Endodermal cell (in vitro differentiated cells): ENCODE measurements at regions not wholly inside any gene's neighbourhood (a gene's known extent, or its start where the extent isn't known, plus 50 kb on each side); places are given as distances from the start of the nearest gene placed in this dataset.

ENCODE experiments used
- DNase-seq: peaks from one replicate; pipeline ENCODE4 v3.0.0-alpha.2; 2017
- H3K27ac ChIP-seq: 2 replicates; pipeline ENCODE4 v1.5.1; 2013; ENCODE audit warnings: mild to moderate bottlenecking, low read depth, low read length, moderate library complexity
- H3K27me3 ChIP-seq: 2 replicates; pipeline ENCODE4 v1.6.1; 2013; ENCODE audit warnings: mild to moderate bottlenecking, low read length, moderate library complexity; ENCODE audit not compliant: insufficient read depth, control insufficient read depth, poor library complexity, severe bottlenecking
- H3K36me3 ChIP-seq: 2 replicates; pipeline ENCODE4 v1.7.0; 2013; ENCODE audit warnings: mild to moderate bottlenecking, low read length, moderate library complexity; ENCODE audit not compliant: control insufficient read depth, insufficient read depth
- H3K4me1 ChIP-seq: one replicate; pipeline ENCODE4 v1.7.0; 2013; ENCODE audit warnings: low read length; ENCODE audit not compliant: control insufficient read depth, insufficient read depth
- H3K4me3 ChIP-seq: 2 replicates; pipeline ENCODE4 v1.5.1; 2013; ENCODE audit warnings: mild to moderate bottlenecking, low read length, moderate library complexity
- H3K9ac ChIP-seq: 2 replicates; pipeline ENCODE4 v1.6.1; 2013; ENCODE audit warnings: mild to moderate bottlenecking, low read length, moderate library complexity; ENCODE audit not compliant: poor library complexity, severe bottlenecking; ENCODE audit errors: extremely low read depth
- H3K9me3 ChIP-seq: 2 replicates; pipeline ENCODE4 v1.6.1; 2013; ENCODE audit warnings: mild to moderate bottlenecking, low read length, moderate library complexity; ENCODE audit not compliant: control insufficient read depth
- H3K27ac Mint-ChIP-seq: 2 replicates; pipeline ENCODE4 v1.8.0; 2020; ENCODE audit warnings: mixed read lengths
- H3K27me3 Mint-ChIP-seq: 2 replicates; pipeline ENCODE4 v1.8.0; 2021; ENCODE audit warnings: mild to moderate bottlenecking, mixed read lengths; ENCODE audit not compliant: insufficient read depth
- H3K36me3 Mint-ChIP-seq: 2 replicates; pipeline ENCODE4 v1.8.0; 2020; ENCODE audit warnings: low read depth, mixed read lengths
- H3K4me1 Mint-ChIP-seq: 2 replicates; pipeline ENCODE4 v1.8.0; 2020; ENCODE audit warnings: mixed read lengths
- H3K4me3 Mint-ChIP-seq: 2 replicates; pipeline ENCODE4 v1.8.0; 2020; ENCODE audit warnings: mild to moderate bottlenecking, moderate library complexity, mixed read lengths
- H3K9me3 Mint-ChIP-seq: 2 replicates; pipeline ENCODE4 v1.8.0; 2020; ENCODE audit warnings: mild to moderate bottlenecking, mixed read lengths
- WGBS, 2 experiments: methylation state at CpG; one replicate each; pipeline versions ENCODE4 v1.1.5 to v1.1.7; 2013; ENCODE audit warnings: missing lambda C conversion rate in 2 of 2, mixed read lengths in 1 of 2; ENCODE audit not compliant: insufficient coverage in 1 of 2, insufficient read length in 1 of 2; 5-methylcytosine and 5-hydroxymethylcytosine counted together
- TF ChIP-seq, protein P1 (sequence below): fragments of 200-600 bp; sonication (generic); conservative IDR thresholded peaks from 2 replicates; pipeline ENCODE4 v1.5.0; 2021; ENCODE audit warnings: antibody characterized with exemption, mild to moderate bottlenecking

DNA sequence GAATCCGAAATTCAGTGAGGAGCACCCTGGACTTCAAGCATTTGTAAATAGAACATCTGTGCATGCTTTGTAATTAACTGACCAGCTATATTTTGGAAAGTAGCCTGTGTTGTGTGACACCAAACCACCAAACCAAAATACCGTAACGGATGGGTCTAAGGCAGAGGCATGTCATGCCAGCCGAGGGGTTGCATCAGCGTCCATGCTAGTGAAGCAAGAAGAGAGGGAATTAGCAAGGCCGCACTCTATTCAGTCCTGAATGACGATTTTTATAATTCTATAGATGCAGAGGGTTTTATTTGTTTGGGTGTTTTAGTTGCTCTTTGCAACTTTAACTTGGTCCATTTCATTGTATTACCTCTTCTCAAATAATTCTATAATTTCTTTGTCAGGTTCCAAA is 116.8 kb upstream of the SMYD2 start:
- Histone ChIP-seq H3K36me3 (no peaks in the 10 kb centered on the region), H3K4me1 (peaks cover 4% of the 10 kb centered on the region), H3K9me3 (no peaks in the 10 kb centered on the region), H3K9ac (no peak overlapping the region), H3K4me3 (no peak overlapping the region), H3K27me3 (peaks cover 28% of the 10 kb centered on the region), H3K27ac (no peak overlapping the region)
- peaks cover 31% of the 10 kb centered on the region for H3K27me3 Mint-ChIP-seq
- peaks cover 5% of the 10 kb centered on the region for H3K9me3 Mint-ChIP-seq
- no peak overlapping the region for H3K4me3 Mint-ChIP-seq
- DNase-seq = no peak
- no peak overlapping the region for H3K27ac Mint-ChIP-seq
- 89 to 93% methylated on average over 5 to 7 of the region's 7 CpGs for WGBS, 2 experiments
- H3K36me3 Mint-ChIP-seq = no peaks in the 10 kb centered on the region
- TF ChIP-seq, protein P1, sequence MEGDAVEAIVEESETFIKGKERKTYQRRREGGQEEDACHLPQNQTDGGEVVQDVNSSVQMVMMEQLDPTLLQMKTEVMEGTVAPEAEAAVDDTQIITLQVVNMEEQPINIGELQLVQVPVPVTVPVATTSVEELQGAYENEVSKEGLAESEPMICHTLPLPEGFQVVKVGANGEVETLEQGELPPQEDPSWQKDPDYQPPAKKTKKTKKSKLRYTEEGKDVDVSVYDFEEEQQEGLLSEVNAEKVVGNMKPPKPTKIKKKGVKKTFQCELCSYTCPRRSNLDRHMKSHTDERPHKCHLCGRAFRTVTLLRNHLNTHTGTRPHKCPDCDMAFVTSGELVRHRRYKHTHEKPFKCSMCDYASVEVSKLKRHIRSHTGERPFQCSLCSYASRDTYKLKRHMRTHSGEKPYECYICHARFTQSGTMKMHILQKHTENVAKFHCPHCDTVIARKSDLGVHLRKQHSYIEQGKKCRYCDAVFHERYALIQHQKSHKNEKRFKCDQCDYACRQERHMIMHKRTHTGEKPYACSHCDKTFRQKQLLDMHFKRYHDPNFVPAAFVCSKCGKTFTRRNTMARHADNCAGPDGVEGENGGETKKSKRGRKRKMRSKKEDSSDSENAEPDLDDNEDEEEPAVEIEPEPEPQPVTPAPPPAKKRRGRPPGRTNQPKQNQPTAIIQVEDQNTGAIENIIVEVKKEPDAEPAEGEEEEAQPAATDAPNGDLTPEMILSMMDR = no peak
- H3K4me1 Mint-ChIP-seq = peaks cover 42% of the 10 kb centered on the region

DNA sequence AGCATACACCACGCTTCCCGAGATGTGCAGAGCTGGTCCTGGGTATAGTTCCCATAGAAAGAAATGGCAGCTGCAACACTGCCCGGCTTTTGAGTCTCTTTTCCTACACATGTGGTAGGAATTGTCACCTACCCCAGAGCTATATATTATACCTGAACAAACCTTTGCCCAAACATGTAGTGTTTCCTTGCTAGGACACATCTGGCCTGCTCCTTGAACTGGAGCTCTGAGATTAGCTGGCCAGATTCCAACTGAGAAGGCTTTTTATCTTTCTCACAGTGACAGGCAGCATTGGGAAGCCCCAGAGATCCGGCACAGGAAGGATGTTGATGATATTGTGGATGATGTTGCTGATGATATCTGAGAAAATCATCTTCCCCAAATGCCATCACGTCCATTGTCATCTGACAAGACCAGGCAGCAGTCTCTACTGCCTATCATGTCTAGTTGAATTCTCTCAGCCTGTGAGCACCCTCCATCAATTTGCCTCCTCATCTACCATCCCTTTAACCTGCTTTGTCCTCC is 115.0 kb upstream of the SMYD2 start:
- TF ChIP-seq, protein P1 = no peak
- Histone ChIP-seq H3K4me3 (no peak overlapping the region), H3K9me3 (no peaks in the 10 kb centered on the region), H3K27me3 (peaks cover 38% of the 10 kb centered on the region), H3K9ac (no peak overlapping the region), H3K27ac (no peak overlapping the region), H3K36me3 (no peaks in the 10 kb centered on the region), H3K4me1 (peaks cover 4% of the 10 kb centered on the region)
- Mint-ChIP-seq H3K27me3 (peaks cover 34% of the 10 kb centered on the region), H3K36me3 (no peaks in the 10 kb centered on the region), H3K9me3 (no peaks in the 10 kb centered on the region), H3K27ac (no peak overlapping the region), H3K4me3 (no peak overlapping the region), H3K4me1 (peaks cover 28% of the 10 kb centered on the region)
- DNase-seq = no peak
- 90 to 97% methylated on average over 5 of the region's 5 CpGs for WGBS, 2 experiments

DNA sequence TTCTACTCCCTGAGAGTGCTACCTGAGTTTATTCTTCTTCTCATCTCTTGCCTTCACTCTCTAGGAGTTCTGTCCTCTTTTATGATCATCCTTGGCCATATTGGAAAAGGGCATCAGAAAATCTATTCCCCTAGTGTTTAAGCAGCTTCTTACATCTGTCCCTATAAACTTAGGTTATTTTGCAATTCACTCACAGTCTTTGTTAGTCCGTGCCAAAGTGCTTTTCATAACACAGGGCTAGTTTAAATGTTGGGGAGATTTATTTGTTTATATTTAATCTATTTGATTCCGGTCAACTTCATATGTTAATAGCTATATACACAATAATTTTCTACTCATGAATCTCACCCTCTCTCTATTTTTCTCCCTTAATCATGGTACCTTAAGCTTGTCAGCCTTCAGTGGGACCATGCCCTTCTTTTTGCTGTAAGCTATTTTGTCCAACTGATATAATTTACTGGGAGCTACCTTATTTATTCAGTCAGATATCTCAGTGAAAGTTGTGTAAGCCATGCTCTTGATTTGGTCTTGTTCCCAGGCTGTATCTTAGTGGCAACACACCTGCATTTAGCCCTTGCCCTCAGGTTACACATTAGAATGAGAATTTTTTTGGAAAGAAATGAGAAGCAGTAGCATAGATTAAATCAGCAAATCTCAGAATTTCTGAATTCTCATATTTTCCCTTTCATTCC is 106.3 kb upstream of the SMYD2 start:
- Mint-ChIP-seq H3K27ac (no peak overlapping the region), H3K4me3 (no peak overlapping the region), H3K9me3 (no peaks in the 10 kb centered on the region), H3K4me1 (no peaks in the 10 kb centered on the region), H3K27me3 (peaks cover 21% of the 10 kb centered on the region), H3K36me3 (no peaks in the 10 kb centered on the region)
- no peak overlapping the region for H3K4me3 ChIP-seq
- TF ChIP-seq, protein P1 = no peak
- WGBS, 2 experiments = 62% methylated on average over 2 of the region's 2 CpGs; no CpG with 5 or more reads in 1 of the 2 experiments
- no peak overlapping the region for H3K9ac ChIP-seq
- H3K9me3 ChIP-seq = no peaks in the 10 kb centered on the region
- H3K4me1 ChIP-seq = no peaks in the 10 kb centered on the region
- peaks cover 57% of the 10 kb centered on the region for H3K27me3 ChIP-seq
- H3K27ac ChIP-seq = no peak overlapping the region
- H3K36me3 ChIP-seq = no peaks in the 10 kb centered on the region
- DNase-seq = no peak
